GM18861 (cell line): ENCODE measurements at regions not wholly inside any gene's neighbourhood (a gene's known extent, or its start where the extent isn't known, plus 50 kb on each side); places are given as distances from the start of the nearest gene placed in this dataset.
"Not testable (repeated sequence)": the region's sequence is repeated elsewhere in the genome, so short reads cannot be mapped to it uniquely, and the experiment has no call there.

Experiments
- ATAC-seq: cut with Tn5 transposase; IDR thresholded peaks from one replicate; pipeline ENCODE4 v1.9.1; 2021; ENCODE audit not compliant: unreplicated experiment

DNA sequence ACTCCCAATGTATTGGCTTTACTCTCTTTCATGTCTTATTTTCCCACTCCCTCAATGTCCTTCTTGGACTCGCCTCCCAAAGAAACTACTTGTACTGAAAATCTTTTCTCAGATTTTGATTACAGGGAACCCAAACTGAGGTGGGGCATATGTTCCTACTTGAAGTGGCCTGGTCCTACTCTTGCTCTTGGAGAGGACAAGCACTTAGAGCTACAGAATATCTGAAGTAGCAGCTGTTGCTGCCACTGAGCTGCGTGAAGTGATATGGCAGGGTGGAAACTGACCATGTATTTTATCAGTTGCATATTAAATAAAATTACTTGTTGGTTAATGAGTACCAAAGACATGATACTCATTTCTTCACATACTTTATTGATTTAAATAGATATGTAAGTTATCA lies 129.5 kb downstream of the TSEN15 start:
- no peak for ATAC-seq

DNA sequence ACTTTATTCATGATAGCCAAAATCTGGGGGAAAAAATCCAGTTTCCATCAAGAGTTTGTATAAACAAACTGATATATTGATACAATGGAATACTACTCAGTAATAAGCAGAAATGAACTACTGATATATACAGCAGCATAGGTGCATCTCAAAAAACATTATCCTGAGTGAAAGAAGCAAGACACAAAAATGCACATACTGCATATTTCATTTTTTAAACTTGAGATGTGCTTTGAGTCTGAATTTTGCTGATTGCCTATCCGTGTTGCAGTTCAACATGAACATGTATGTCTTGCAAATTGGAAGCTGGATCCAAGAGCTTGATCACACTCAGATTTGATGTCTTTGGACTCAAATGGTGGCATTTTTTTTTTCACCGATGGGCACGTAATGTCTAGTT lies 132.4 kb downstream of the TSEN15 start:
- no peak for ATAC-seq

DNA sequence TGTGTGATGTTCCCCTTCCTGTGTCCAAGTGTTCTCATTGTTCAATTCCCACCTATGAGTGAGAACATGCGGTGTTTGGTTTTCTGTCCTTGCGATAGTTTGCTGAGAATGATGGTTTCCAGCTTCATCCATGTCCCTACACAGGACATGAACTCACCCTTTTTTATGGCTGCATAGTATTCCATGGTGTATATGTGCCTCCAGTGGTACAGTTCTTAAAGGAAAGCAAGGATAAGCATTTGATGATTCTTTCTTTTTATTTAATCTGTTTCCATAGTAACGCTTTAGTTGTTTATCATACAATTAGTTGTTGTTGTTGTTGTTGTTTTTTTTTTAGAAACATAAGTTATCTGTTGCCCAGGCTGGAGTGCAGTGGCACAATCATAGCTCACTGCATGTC lies 133.1 kb downstream of the TSEN15 start:
- ATAC-seq = not testable (repeated sequence)

GRCh38 chr1:184185347-184185746 lies 133.8 kb downstream of the TSEN15 start:
- ATAC-seq = no peak

GRCh38 chr1:184186167-184186566 lies 134.6 kb downstream of the TSEN15 start:
- ATAC-seq = no peak

DNA sequence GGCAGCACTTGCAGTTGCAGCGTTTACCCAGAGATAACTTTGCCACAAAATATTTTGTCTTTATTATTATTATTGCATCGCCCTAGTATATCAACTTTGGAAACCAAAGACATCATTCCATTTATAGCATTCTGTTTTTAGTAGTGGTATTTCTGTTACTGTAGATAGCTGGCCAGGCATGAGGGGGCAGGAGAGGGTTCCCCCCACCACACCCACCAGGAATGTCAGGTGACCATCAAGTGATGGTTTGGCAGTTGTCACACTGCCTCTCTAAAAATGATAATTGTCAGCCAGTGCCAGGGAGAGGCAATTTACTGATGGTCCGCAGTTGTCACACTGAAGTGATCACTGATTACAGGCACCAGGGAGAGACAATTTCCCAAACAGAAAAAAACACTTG lies 135.6 kb downstream of the TSEN15 start:
- no peak for ATAC-seq

GRCh38 chr1:184188037-184188436 lies 136.5 kb downstream of the TSEN15 start:
- no peak for ATAC-seq

GRCh38 chr1:184189361-184189760 lies 137.8 kb downstream of the TSEN15 start:
- ATAC-seq = no peak

- ATAC-seq = no peak
Observed at GRCh38 chr1:184190616-184191015, 139.1 kb downstream of the TSEN15 start.

DNA sequence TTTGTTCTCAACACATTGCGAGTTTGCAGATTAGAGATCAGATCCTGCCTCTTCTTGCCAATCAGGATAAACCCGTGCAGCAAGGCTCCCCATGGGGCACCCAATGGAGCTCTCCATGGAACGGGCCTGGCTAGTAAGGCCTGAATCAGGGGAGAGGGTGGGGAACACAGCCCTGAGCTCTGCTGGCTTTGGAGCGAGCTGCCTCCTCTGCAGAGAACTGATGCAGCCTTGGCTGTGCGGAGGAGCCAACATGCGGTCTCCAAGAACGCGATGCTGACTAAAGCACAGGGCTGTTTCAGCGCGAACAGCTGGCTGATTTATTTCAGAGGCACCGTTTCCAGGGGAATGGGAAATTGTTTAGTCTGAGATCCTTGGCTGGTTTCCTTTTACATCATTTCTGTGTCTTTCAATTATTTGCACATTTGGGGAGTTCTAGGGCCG lies 139.7 kb downstream of the TSEN15 start:
- no peak for ATAC-seq

DNA sequence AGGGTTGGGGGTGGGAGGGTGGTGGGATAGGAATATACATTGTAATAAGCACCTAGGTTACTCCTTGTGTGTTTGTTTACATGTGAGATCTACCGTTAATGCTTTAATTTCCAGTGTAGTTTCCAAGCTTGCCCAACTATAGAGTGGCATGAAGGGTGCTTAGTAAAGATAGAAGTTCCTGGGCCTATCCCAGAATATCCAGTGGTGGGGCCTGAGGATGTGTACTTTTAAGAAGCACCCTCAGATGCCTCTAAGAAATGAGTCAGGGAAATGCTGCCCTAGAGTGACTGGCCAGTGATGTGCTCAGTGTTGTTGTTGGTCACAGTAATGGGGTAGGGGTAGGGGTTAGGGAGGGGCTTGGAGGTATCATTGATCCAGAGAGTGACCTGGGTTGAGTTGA lies 141.3 kb downstream of the TSEN15 start:
- ATAC-seq = no peak

DNA sequence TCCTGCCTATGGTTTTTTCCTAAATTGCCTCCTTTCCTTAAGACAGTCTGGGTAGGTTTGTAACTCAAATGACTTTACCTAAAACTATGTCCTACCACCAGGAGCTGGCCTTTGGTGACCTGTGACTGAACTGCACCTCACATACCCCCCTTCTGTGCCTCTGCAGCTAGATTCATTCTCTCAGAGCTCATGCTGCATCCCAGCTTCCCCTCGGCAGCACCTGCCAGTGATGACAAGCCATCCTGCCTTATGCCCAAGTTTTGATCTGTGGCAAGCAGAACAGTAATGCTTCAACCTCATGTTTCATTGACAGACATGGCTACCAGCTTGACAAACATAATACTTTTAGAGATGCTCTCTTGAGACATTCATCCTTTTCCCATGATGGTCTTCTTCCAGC lies 141.9 kb downstream of the TSEN15 start:
- no peak for ATAC-seq

DNA sequence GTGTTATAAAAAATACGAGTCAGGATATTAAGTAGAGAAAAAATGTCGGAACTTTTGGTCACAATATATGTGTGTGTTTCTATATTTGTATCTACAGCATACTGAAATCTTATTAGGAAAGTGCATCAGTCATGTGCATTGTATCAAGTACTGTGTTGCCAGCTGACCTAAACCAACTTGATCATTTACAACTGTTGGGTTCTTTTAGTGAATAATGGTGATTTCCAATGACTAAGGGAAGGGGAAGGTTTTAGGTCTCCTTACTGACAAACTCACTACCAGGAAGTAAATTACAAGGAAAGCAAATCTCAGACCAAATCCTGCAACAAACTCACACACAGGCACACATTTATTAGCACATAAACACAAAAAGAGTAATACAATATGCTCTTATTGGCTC lies 142.7 kb downstream of the TSEN15 start:
- no peak for ATAC-seq

- ATAC-seq = not testable (repeated sequence)
Observed at GRCh38 chr1:184195722-184196121, 144.2 kb downstream of the TSEN15 start.

DNA sequence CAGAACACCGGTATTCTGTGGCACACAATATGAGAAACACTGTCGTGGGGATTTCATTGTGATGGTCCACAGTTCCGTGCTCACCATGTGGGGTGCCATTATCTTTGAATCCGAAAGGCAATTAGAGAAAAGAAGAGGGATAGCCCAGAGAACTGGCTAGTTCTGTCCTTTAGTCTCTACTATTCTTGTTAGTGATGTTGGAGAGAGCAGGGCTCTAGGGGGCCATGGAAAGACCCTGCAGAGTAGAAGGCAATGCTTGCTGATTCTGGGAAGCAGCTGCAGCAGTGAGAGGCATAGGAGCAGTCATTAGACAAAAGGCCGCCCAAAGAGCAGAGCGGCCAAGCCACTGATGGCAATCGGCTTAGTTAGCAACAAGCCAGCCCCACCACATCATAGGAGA lies 146.3 kb downstream of the TSEN15 start:
- no peak for ATAC-seq

DNA sequence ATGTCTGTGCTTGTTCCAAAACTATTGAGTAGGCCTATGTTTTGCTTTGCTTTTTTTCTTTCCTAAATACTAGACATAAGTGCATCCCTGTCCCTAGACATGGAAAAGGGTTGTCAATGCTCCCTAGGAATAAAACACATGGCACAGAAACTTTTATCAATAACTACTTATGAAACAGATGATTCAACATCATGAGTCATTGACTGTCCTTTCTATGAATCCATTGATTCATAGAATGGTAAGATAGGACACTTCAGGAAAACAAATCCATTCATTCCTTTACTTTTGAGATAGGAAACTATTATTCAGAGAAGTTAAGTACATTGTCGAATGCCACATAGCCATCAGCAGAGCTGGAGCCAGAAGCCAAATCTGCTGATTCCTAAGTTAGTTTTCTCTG lies 147.5 kb downstream of the TSEN15 start:
- ATAC-seq = no peak

- ATAC-seq = no peak
Observed at GRCh38 chr1:184199438-184200085, 148.0 kb downstream of the TSEN15 start.

DNA sequence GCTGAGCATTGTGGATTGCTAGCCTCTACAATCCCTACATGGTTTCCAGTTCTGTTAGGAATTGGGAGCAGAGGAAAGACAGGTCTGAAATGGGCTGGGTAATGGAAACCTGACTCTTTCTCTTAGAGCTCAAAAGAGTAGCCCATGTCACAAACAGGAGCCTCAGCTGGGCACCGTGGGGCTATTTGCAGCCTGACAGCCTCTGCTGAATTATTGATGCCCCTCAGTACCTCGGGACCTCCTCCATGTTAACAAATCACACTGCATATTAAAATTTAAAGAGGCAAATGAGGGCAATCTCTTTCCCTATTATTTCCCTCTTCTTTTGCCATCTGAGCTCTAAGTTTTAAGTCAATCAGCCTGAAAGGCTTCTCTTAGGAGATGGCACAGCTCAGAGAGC lies 157.1 kb downstream of the TSEN15 start:
- ATAC-seq = no peak

GRCh38 chr1:184210031-184210430 lies 158.5 kb downstream of the TSEN15 start:
- ATAC-seq = no peak

DNA sequence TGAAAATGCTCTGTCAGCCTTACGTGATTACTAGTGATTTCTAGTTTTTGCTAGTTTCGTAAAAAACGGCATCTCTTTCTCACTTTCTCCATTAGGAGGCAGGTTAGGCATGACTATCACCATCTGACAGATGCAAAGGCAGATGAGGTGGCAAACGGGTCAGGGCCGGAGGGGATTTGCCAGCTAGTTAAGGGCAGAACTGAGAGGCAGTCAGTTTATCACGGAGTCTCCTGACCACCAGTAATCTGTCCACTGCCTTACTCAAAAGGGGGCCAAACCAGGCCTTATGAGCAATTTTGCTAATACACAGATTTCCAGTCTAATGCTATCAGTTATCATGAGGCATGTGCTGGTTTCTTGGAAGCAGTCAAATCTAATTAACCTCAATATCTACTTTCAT lies 159.3 kb downstream of the TSEN15 start:
- no peak for ATAC-seq

DNA sequence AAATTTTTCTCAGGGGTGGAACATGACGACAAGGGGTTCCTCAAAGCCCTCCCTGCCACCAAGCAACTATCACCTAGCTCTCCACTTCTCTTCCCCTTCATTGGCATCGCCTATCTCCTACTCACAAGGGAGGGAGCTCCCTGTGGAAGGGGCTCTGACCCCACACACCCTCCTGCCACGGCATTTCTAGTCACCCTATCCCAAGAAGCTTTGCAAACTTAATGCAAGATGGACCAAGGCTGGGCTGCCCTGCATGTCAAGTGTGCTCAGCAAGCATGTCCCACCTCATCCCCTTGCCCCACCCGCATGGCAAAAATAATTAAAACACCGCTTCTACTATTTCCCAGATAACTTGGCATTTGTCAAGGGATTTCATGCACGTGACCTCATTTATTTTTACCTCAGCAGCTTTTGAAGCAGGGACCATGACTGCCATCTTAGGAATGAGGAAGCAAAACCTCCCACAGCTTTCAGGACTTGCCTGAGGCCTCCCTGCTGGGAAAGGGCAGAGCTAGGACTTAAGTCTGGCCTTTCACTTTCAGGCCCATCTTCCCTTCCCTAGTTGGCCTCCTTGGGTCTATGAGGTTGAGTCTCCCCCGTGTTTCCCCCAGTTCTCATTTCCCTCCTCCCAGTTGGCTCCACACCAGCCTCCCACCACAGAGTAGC lies 161.3 kb downstream of the TSEN15 start:
- no peak for ATAC-seq

GRCh38 chr1:184214128-184214527 lies 162.6 kb downstream of the TSEN15 start:
- no peak for ATAC-seq
